Mammary epithelial cell (primary cell): ENCODE measurements at regions not wholly inside any gene's neighbourhood (a gene's known extent, or its start where the extent isn't known, plus 50 kb on each side); places are given as distances from the start of the nearest gene placed in this dataset.
"Not testable (repeated sequence)": the region's sequence is repeated elsewhere in the genome, so short reads cannot be mapped to it uniquely, and the experiment has no call there.

Experiments used
- EZH2 ChIP-seq: IDR thresholded peaks from 2 replicates; pipeline ENCODE4 v1.6.1; 2012; ENCODE audit warnings: low read length, inconsistent platforms, borderline replicate concordance
- TF ChIP-seq, protein P1 (sequence below), 2 donors: IDR thresholded peaks in 1 of 2; conservative IDR thresholded peaks in 1 of 2; 2 replicates each; pipeline ENCODE4 v1.5.1; 2011 to 2012; ENCODE audit warnings: inconsistent platforms in 2 of 2, low read length in 2 of 2, mild to moderate bottlenecking in 2 of 2, control low read depth in 1 of 2, low read depth in 1 of 2; ENCODE audit not compliant: insufficient read depth in 1 of 2; ENCODE audit errors: extremely low read depth in 1 of 2

DNA sequence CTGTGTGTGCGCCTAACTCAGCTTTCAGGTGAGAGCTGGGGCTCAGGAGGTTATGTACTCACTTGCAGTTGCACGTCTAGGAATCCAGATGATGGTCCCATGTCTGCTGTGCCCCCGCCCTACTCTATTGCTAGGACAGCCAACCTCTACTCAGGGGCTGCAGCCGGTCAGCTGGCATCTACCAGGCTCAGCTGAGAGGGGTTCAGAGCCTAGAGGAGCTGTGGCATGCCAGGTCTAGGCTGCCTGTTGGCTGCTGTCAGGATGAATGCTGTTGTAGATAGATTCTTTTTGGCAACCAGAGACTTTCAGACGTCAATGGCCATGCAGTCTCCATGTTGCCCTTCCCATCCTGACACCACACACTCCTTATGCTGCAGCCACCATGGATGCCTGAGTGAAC lies 214.5 kb downstream of the RTP5 start:
- TF ChIP-seq, protein P1, sequence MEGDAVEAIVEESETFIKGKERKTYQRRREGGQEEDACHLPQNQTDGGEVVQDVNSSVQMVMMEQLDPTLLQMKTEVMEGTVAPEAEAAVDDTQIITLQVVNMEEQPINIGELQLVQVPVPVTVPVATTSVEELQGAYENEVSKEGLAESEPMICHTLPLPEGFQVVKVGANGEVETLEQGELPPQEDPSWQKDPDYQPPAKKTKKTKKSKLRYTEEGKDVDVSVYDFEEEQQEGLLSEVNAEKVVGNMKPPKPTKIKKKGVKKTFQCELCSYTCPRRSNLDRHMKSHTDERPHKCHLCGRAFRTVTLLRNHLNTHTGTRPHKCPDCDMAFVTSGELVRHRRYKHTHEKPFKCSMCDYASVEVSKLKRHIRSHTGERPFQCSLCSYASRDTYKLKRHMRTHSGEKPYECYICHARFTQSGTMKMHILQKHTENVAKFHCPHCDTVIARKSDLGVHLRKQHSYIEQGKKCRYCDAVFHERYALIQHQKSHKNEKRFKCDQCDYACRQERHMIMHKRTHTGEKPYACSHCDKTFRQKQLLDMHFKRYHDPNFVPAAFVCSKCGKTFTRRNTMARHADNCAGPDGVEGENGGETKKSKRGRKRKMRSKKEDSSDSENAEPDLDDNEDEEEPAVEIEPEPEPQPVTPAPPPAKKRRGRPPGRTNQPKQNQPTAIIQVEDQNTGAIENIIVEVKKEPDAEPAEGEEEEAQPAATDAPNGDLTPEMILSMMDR (conservative IDR thresholded peaks at IDR 0.05 in 1 of 2, IDR thresholded peaks at IDR 0.05 in 1 of 2; ENCODE audit: extremely low read depth in 1 of 2, insufficient read depth in 1 of 2, low read depth in 1 of 2, low read length in 2 of 2): not testable (repeated sequence)
- not testable (repeated sequence) for TF ChIP-seq EZH2
